Trophoblast cell (in vitro differentiated cells and primary cell): ENCODE measurements at regions not wholly inside any gene's neighbourhood (a gene's known extent, or its start where the extent isn't known, plus 50 kb on each side); places are given as distances from the start of the nearest gene placed in this dataset.
A peak's percentile ranks its signal among the peaks of the same experiment; 100 is the strongest.

Experiments used
- DNase-seq, 2 donors: peaks; one replicate each; pipeline ENCODE4 v3.0.0-alpha.2; 2016
- H2AFZ ChIP-seq: 2 replicates; pipeline ENCODE4 v1.6.1; 2013; ENCODE audit warnings: low read length, moderate library complexity, mild to moderate bottlenecking; ENCODE audit not compliant: insufficient read depth, poor library complexity
- H2AK5ac ChIP-seq: 2 replicates; pipeline ENCODE4 v1.6.1; 2013; ENCODE audit warnings: mild to moderate bottlenecking, low read length
- H2BK120ac ChIP-seq: 2 replicates; pipeline ENCODE4 v1.6.1; 2013; ENCODE audit warnings: low read length, mild to moderate bottlenecking, moderate library complexity; ENCODE audit not compliant: insufficient read depth, poor library complexity
- H2BK12ac ChIP-seq: 2 replicates; pipeline ENCODE4 v1.6.1; 2013; ENCODE audit warnings: mild to moderate bottlenecking, low read length, moderate library complexity
- H2BK5ac ChIP-seq: 2 replicates; pipeline ENCODE4 v1.6.1; 2013; ENCODE audit warnings: low read length, low read depth, moderate library complexity, mild to moderate bottlenecking; ENCODE audit not compliant: poor library complexity
- H3K14ac ChIP-seq: 2 replicates; pipeline ENCODE4 v1.6.1; 2013; ENCODE audit warnings: mild to moderate bottlenecking, low read length
- H3K18ac ChIP-seq: 2 replicates; pipeline ENCODE4 v1.6.1; 2013; ENCODE audit warnings: mild to moderate bottlenecking, low read length
- H3K23ac ChIP-seq: 2 replicates; pipeline ENCODE4 v1.6.1; 2013; ENCODE audit warnings: low read length
- H3K27ac ChIP-seq: 2 replicates; pipeline ENCODE4 v1.5.1; 2013; ENCODE audit warnings: low read depth, mild to moderate bottlenecking, inconsistent platforms, low read length, moderate library complexity
- H3K27me3 ChIP-seq: 2 replicates; pipeline ENCODE4 v1.6.1; 2013; ENCODE audit warnings: inconsistent platforms, mild to moderate bottlenecking, low read length, moderate library complexity; ENCODE audit not compliant: insufficient read depth
- H3K36me3 ChIP-seq, 2 experiments: 1 replicate in 1 of 2; 2 replicates in 1 of 2; pipeline ENCODE4 v1.6.1; 2013; ENCODE audit warnings: low read length in 2 of 2, mild to moderate bottlenecking in 2 of 2, moderate library complexity in 1 of 2; ENCODE audit not compliant: insufficient read depth in 2 of 2, control insufficient read depth in 1 of 2
- H3K4ac ChIP-seq: 2 replicates; pipeline ENCODE4 v1.6.1; 2013; ENCODE audit warnings: low read depth, mild to moderate bottlenecking, low read length, moderate library complexity
- H3K4me1 ChIP-seq, 2 experiments: 1 replicate in 1 of 2; 2 replicates in 1 of 2; pipeline ENCODE4 v1.6.1; 2013; ENCODE audit warnings: low read length in 2 of 2, mild to moderate bottlenecking in 2 of 2, moderate library complexity in 1 of 2; ENCODE audit not compliant: insufficient read depth in 2 of 2, control insufficient read depth in 1 of 2
- H3K4me2 ChIP-seq: 2 replicates; pipeline ENCODE4 v1.6.1; 2013; ENCODE audit warnings: inconsistent platforms, mild to moderate bottlenecking, low read length, moderate library complexity
- H3K4me3 ChIP-seq: 2 replicates; pipeline ENCODE4 v1.5.1; 2013; ENCODE audit warnings: mild to moderate bottlenecking, low read depth, low read length, inconsistent platforms
- H3K79me1 ChIP-seq: one replicate; pipeline ENCODE4 v1.6.1; 2013; ENCODE audit warnings: low read length
- H3K79me2 ChIP-seq: 2 replicates; pipeline ENCODE4 v1.6.1; 2013; ENCODE audit warnings: low read length, mild to moderate bottlenecking; ENCODE audit not compliant: control insufficient read depth, insufficient read depth, poor library complexity
- H3K9ac ChIP-seq: 2 replicates; pipeline ENCODE4 v1.6.1; 2013; ENCODE audit warnings: mild to moderate bottlenecking, low read length
- H3K9me3 ChIP-seq: 2 replicates; pipeline ENCODE4 v1.6.1; 2013; ENCODE audit warnings: low read depth, mild to moderate bottlenecking, control low read depth, inconsistent platforms, low read length; ENCODE audit not compliant: insufficient read depth
- H4K12ac ChIP-seq: 2 replicates; pipeline ENCODE4 v1.6.1; 2013; ENCODE audit warnings: low read depth, mild to moderate bottlenecking, low read length, moderate library complexity
- H4K8ac ChIP-seq: 2 replicates; pipeline ENCODE4 v1.6.1; 2013; ENCODE audit warnings: low read depth, mild to moderate bottlenecking, low read length, moderate library complexity
- H4K91ac ChIP-seq: one replicate; pipeline ENCODE4 v1.6.1; 2013; ENCODE audit warnings: low read depth, mild to moderate bottlenecking, low read length, moderate library complexity
- WGBS: extraction: QIAGEN DNeasy Blood & Tissue Kit; methylation state at CpG from one replicate; pipeline ENCODE4 v1.1.7; 2013; ENCODE audit warnings: missing lambda C conversion rate; ENCODE audit not compliant: insufficient read length, insufficient coverage; ENCODE audit errors: extremely low coverage; 5-methylcytosine and 5-hydroxymethylcytosine counted together

GRCh38 chr1:147824798-147825197 lies 64.4 kb upstream of the GJA5 start:
- Histone ChIP-seq H4K12ac (no peak overlapping the region), H3K4ac (no peak overlapping the region), H3K36me3 (no peaks in the 10 kb centered on the region), H4K91ac (no peak overlapping the region), H3K79me1 (no peaks in the 10 kb centered on the region), H3K27me3 (no peaks in the 10 kb centered on the region), H3K4me3 (no peak overlapping the region), H3K79me2 (no peaks in the 10 kb centered on the region), H4K8ac (no peak overlapping the region), H3K18ac (no peak overlapping the region), H2AFZ (no peak overlapping the region), H3K27ac (no peak overlapping the region), H3K9ac (peak overlapping the region; percentile 27), H3K14ac (no peak overlapping the region), H2BK5ac (no peak overlapping the region), H2AK5ac (no peak overlapping the region), H3K4me1 (peaks cover 0 to 2% of the 10 kb centered on the region in 2 experiments), H3K23ac (no peak overlapping the region), H3K9me3 (no peaks in the 10 kb centered on the region), H3K4me2 (no peak overlapping the region), H2BK120ac (no peak overlapping the region), H2BK12ac (no peak overlapping the region)
- no peak for DNase-seq
- whole genome bisulfite sequencing: no CpG with 5 or more reads among the region's 4 CpGs

- Histone ChIP-seq H3K9ac (no peak overlapping the region), H2AFZ (no peak overlapping the region), H3K27ac (no peak overlapping the region), H3K14ac (no peak overlapping the region), H3K23ac (peak overlapping the region; percentile 58), H3K36me3 (no peaks in the 10 kb centered on the region), H4K12ac (no peak overlapping the region), H3K9me3 (no peaks in the 10 kb centered on the region), H3K4me1 (peaks cover 0 to 2% of the 10 kb centered on the region in 2 experiments), H4K91ac (no peak overlapping the region), H3K18ac (no peak overlapping the region), H2BK5ac (no peak overlapping the region), H3K4me2 (no peak overlapping the region), H3K79me2 (no peaks in the 10 kb centered on the region), H2AK5ac (no peak overlapping the region), H2BK120ac (no peak overlapping the region), H3K4ac (no peak overlapping the region), H3K27me3 (no peaks in the 10 kb centered on the region), H2BK12ac (no peak overlapping the region), H4K8ac (no peak overlapping the region), H3K4me3 (no peak overlapping the region), H3K79me1 (no peaks in the 10 kb centered on the region)
- DNase-seq: no peak
- WGBS: no CpG with 5 or more reads among the region's 1 CpG
Measured at GRCh38 chr1:147825586-147825985, 65.2 kb upstream of the GJA5 start.

DNA sequence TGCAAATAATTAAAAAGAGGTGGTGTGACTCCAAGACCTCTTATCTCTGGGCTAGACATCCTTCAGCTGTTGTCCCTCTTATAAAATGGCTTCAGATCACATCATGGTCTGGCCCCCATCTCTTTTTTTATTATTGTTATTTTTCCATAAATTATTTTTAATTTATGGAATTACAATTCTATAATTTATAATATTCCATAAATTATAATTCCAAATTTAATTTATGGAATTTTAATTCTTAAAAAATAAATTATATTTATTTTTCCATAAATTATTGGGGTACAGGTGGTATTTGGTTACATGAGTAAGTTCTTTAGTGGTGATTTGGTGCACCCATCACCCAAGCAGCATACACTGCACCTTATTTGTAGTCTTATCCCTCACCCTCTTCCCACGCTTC lies 65.9 kb upstream of the GJA5 start:
- H2BK5ac ChIP-seq: no peak overlapping the region
- DNase-seq: no peak
- H2AK5ac ChIP-seq: no peak overlapping the region
- no peak overlapping the region for H2AFZ ChIP-seq
- no peak overlapping the region for H3K9ac ChIP-seq
- H4K12ac ChIP-seq: no peak overlapping the region
- H3K27me3 ChIP-seq: no peaks in the 10 kb centered on the region
- H3K14ac ChIP-seq: no peak overlapping the region
- H3K4me1 ChIP-seq: peaks cover 0 to 2% of the 10 kb centered on the region in 2 experiments
- no peak overlapping the region for H3K18ac ChIP-seq
- H3K23ac ChIP-seq: no peak overlapping the region
- no peak overlapping the region for H2BK120ac ChIP-seq
- no peak overlapping the region for H3K27ac ChIP-seq
- no peaks in the 10 kb centered on the region for H3K9me3 ChIP-seq
- H4K91ac ChIP-seq: no peak overlapping the region
- H3K4ac ChIP-seq: no peak overlapping the region
- H3K79me1 ChIP-seq: no peaks in the 10 kb centered on the region
- no peaks in the 10 kb centered on the region for H3K36me3 ChIP-seq
- H3K79me2 ChIP-seq: no peaks in the 10 kb centered on the region
- no peak overlapping the region for H2BK12ac ChIP-seq
- no CpG with 5 or more reads among the region's 1 CpG for WGBS
- H3K4me2 ChIP-seq: no peak overlapping the region
- no peak overlapping the region for H4K8ac ChIP-seq
- no peak overlapping the region for H3K4me3 ChIP-seq

DNA sequence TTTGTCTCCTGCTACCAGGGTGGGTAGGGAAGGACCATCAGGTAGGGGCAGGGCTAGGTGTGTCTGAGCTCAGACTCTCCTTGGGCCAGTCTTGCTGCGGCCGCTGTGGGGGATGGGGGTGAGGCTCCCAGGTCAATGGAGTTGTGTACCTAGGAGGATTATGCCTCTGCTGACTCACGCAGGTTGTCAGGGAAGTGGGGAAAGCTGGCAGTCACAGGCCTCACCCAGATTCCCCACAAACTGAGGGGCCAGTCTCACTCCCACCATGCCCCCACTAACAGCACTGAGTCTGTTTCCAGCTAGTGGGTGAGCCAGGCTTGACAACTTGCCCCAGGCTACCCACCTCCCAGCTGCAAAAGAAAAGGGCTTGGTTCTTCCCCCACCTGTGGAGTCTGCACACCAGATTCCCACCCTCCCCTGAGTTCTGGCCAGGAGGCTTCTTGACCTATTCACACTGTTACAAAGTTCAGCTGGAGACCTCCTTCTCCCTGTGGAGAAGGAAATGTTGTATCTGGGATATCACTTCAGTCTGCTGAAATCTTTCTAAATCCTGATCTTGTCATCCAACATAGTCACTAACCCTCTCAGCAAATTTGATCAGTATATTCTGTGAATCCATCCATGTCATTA lies 69.2 kb upstream of the GJA8 start:
- Histone ChIP-seq H3K4ac (no peak overlapping the region), H2BK12ac (no peak overlapping the region), H4K8ac (no peak overlapping the region), H3K18ac (no peak overlapping the region), H3K9ac (no peak overlapping the region), H4K12ac (no peak overlapping the region), H3K27ac (peak overlapping the region; percentile 39), H3K14ac (peak overlapping the region; percentile 3), H3K4me1 (peaks cover 15 to 19% of the 10 kb centered on the region in 2 experiments), H3K79me1 (no peaks in the 10 kb centered on the region), H2BK120ac (no peak overlapping the region), H3K4me2 (peak overlapping the region; percentile 36), H2AFZ (no peak overlapping the region), H3K23ac (no peak overlapping the region), H2BK5ac (no peak overlapping the region), H3K36me3 (no peaks in the 10 kb centered on the region), H3K9me3 (no peaks in the 10 kb centered on the region), H3K79me2 (no peaks in the 10 kb centered on the region), H3K27me3 (no peaks in the 10 kb centered on the region), H4K91ac (peak overlapping the region; percentile 2), H3K4me3 (no peak overlapping the region), H2AK5ac (no peak overlapping the region)
- no CpG with 5 or more reads among the region's 3 CpGs for WGBS
- peak in 1 of 2 donors; percentile 17 for DNase-seq
